ENCODE measurements at regions not wholly inside any gene's neighbourhood (a gene's known extent, or its start where the extent isn't known, plus 50 kb on each side); places are given as distances from the start of the nearest gene placed in this dataset.

- Mint-ChIP-seq H3K27ac (no peak overlapping the region), H3K4me1 (ENCODE audit: low read depth) (peaks cover 18% of the 10 kb centered on the region), H3K4me3 (no peak overlapping the region), H3K27me3 (ENCODE audit: insufficient read depth) (no peaks in the 10 kb centered on the region; the same call in 1 of the 2 replicates), H3K9me3 (no peaks in the 10 kb centered on the region), H3K36me3 (ENCODE audit: low read depth) (no peaks in the 10 kb centered on the region)
- DNase-seq: no peak
- TF ChIP-seq CTCF (IDR thresholded peaks at IDR 0.05): no peak
Measured at GRCh38 chr7:25857376-25858067, 294.5 kb upstream of the NFE2L3 start.

- TF ChIP-seq CTCF (IDR thresholded peaks at IDR 0.05): no peak
- Mint-ChIP-seq H3K4me3 (no peak overlapping the region), H3K36me3 (ENCODE audit: low read depth) (no peaks in the 10 kb centered on the region), H3K27me3 (ENCODE audit: insufficient read depth) (no peaks in the 10 kb centered on the region; the same call in 1 of the 2 replicates), H3K27ac (no peak overlapping the region), H3K4me1 (ENCODE audit: low read depth) (peaks cover 24% of the 10 kb centered on the region), H3K9me3 (no peaks in the 10 kb centered on the region)
- DNase-seq: no peak
Measured at GRCh38 chr7:25858200-25858524, 293.8 kb upstream of the NFE2L3 start.

DNA sequence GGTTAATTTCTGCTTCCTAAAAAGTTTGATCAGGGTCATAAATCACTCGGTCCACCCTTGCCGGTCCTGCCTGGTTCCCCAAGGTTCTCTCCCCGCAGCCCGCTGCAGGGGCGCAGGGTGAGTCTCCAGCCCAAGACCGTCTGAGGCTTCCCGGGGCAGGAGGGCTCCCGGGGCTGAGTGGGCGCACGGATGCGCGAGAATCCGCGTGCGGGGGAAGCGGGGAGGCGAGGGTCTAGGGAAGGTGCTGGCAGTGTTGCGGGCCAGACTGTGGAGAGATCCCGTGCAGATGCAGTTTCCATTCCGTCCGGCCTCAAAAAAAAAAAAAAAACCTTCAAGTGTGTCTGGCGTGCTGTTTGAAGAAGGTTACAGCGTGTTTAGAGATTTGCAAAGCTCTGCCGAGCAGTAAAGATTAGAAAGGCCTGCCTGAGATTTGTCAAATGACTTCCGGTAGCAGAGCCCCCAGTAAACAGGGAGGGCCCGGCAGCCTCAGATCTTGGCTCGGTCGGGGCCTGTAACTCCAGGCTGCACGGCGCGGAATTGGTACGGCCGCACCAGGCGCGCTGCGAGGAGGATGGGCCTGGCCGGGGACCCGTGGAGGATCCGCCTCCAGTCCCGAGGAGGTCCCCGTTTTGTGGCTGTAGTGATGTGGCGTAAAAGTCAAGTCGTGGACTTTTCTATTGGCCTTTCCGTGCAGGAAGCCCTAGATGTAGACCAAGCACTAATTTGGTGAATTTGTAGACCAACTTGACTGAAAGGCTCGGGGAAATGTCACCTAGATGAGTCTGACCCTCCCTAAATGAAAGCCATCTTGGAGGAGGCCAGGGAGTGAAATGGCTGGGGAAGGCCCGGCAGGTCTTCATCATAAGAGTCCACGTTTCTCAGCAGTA is 293.2 kb upstream of the NFE2L3 start:
- no peak overlapping the region for H3K27ac Mint-ChIP-seq
- H3K4me3 Mint-ChIP-seq: no peak overlapping the region
- H3K4me1 Mint-ChIP-seq (ENCODE audit: low read depth): peaks cover 24% of the 10 kb centered on the region
- no peaks in the 10 kb centered on the region for H3K9me3 Mint-ChIP-seq
- no peak for TF ChIP-seq CTCF (IDR thresholded peaks at IDR 0.05)
- no peaks in the 10 kb centered on the region; the same call in 1 of the 2 replicates for H3K27me3 Mint-ChIP-seq (ENCODE audit: insufficient read depth)
- DNase-seq: no peak
- H3K36me3 Mint-ChIP-seq (ENCODE audit: low read depth): no peaks in the 10 kb centered on the region

- Mint-ChIP-seq H3K27me3 (ENCODE audit: insufficient read depth) (no peaks in the 10 kb centered on the region; the same call in 1 of the 2 replicates), H3K36me3 (ENCODE audit: low read depth) (no peaks in the 10 kb centered on the region), H3K4me3 (no peak overlapping the region), H3K9me3 (no peaks in the 10 kb centered on the region), H3K27ac (no peak overlapping the region), H3K4me1 (ENCODE audit: low read depth) (peaks cover 18% of the 10 kb centered on the region)
- no peak for DNase-seq
- TF ChIP-seq CTCF (IDR thresholded peaks at IDR 0.05): no peak
Measured at GRCh38 chr7:25859412-25860274, 292.4 kb upstream of the NFE2L3 start.

All from HFFc6 (cell line).